Mesendoderm (in vitro differentiated cells): ENCODE measurements at regions not wholly inside any gene's neighbourhood (a gene's known extent, or its start where the extent isn't known, plus 50 kb on each side); places are given as distances from the start of the nearest gene placed in this dataset.
"Not testable (repeated sequence)": the region's sequence is repeated elsewhere in the genome, so short reads cannot be mapped to it uniquely, and the experiment has no call there.

Experiments used
- DNase-seq: peaks from one replicate; pipeline ENCODE4 v3.0.0; 2013
- H2AK5ac ChIP-seq: 2 replicates; pipeline ENCODE4 v1.6.1; 2013; ENCODE audit warnings: low read length, inconsistent platforms
- H2BK120ac ChIP-seq: 2 replicates; pipeline ENCODE4 v1.6.1; 2013; ENCODE audit warnings: low read depth, mild to moderate bottlenecking, low read length, moderate library complexity, mixed read lengths
- H2BK15ac ChIP-seq: replicated peaks from 2 replicates; pipeline ENCODE4 v1.6.1; 2013; ENCODE audit warnings: low read depth, mild to moderate bottlenecking, moderate library complexity
- H2BK5ac ChIP-seq: 2 replicates; pipeline ENCODE4 v1.6.1; 2013; ENCODE audit warnings: low read length, inconsistent platforms
- H3K18ac ChIP-seq: 2 replicates; pipeline ENCODE4 v1.6.1; 2013; ENCODE audit warnings: mild to moderate bottlenecking, low read length, mixed read lengths
- H3K23ac ChIP-seq: one replicate; pipeline ENCODE4 v1.6.1; 2013; ENCODE audit warnings: low read length
- H3K27ac ChIP-seq: 2 replicates; pipeline ENCODE4 v1.5.1; 2013; ENCODE audit warnings: low read depth, mild to moderate bottlenecking, inconsistent platforms, low read length, moderate library complexity
- H3K27me3 ChIP-seq: 2 replicates; pipeline ENCODE4 v1.6.1; 2013; ENCODE audit warnings: low read length, control low read depth, mild to moderate bottlenecking, inconsistent platforms; ENCODE audit not compliant: insufficient read depth, poor library complexity
- H3K36me3 ChIP-seq: 2 replicates; pipeline ENCODE4 v1.6.1; 2013; ENCODE audit warnings: low read length, inconsistent platforms; ENCODE audit not compliant: control insufficient read depth, insufficient read depth
- H3K4ac ChIP-seq: one replicate; pipeline ENCODE4 v1.6.1; 2013; ENCODE audit warnings: low read depth, mild to moderate bottlenecking, low read length, moderate library complexity
- H3K4me1 ChIP-seq: 2 replicates; pipeline ENCODE4 v1.6.1; 2013; ENCODE audit warnings: low read depth, low read length, inconsistent platforms; ENCODE audit not compliant: control insufficient read depth
- H3K4me2 ChIP-seq: 2 replicates; pipeline ENCODE4 v1.6.1; 2013; ENCODE audit warnings: low read length
- H3K4me3 ChIP-seq: 2 replicates; pipeline ENCODE4 v1.5.1; 2013; ENCODE audit warnings: mild to moderate bottlenecking, low read length
- H3K56ac ChIP-seq: one replicate; pipeline ENCODE4 v1.6.1; 2013; ENCODE audit warnings: low read length
- H3K79me1 ChIP-seq: 2 replicates; pipeline ENCODE4 v1.6.1; 2013; ENCODE audit warnings: low read length, inconsistent platforms
- H3K79me2 ChIP-seq: 2 replicates; pipeline ENCODE4 v1.6.1; 2013; ENCODE audit warnings: mild to moderate bottlenecking, low read length; ENCODE audit not compliant: control insufficient read depth, insufficient read depth
- H3K9ac ChIP-seq: 2 replicates; pipeline ENCODE4 v1.6.1; 2013; ENCODE audit warnings: low read length, inconsistent platforms
- H4K5ac ChIP-seq: one replicate; pipeline ENCODE4 v1.6.1; 2013; ENCODE audit warnings: low read length
- H4K8ac ChIP-seq: one replicate; pipeline ENCODE4 v1.6.1; 2013; ENCODE audit warnings: low read depth, mild to moderate bottlenecking, control low read depth, low read length, moderate library complexity
- WGBS: extraction: QIAGEN DNeasy Blood & Tissue Kit; methylation state at CpG from one replicate; pipeline ENCODE4 v1.1.7; 2013; ENCODE audit warnings: low lambda C conversion rate, missing lambda C conversion rate; ENCODE audit not compliant: insufficient coverage; ENCODE audit errors: extremely low coverage; 5-methylcytosine and 5-hydroxymethylcytosine counted together

DNA sequence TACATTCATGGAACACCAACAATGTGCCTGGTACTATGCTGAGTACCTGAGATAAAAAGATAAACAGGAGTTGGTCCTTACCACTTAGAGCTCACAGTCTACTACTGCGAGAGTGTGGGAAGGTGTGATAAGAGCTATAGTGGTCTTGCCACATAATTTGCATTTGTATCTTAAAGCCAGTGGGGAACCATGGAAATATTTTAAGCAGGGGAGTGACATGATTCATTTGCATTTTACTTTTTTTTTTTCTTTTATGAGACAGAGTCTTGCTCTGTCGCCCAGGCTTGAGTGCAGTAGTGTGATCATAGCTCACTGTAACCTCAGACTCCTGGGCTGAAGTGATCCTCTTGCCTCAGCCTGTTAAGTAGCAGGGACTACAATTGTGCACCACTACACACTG, 53.6 kb downstream of the SRGAP2 start:
- WGBS, result no CpG with 5 or more reads among the region's 2 CpGs

DNA sequence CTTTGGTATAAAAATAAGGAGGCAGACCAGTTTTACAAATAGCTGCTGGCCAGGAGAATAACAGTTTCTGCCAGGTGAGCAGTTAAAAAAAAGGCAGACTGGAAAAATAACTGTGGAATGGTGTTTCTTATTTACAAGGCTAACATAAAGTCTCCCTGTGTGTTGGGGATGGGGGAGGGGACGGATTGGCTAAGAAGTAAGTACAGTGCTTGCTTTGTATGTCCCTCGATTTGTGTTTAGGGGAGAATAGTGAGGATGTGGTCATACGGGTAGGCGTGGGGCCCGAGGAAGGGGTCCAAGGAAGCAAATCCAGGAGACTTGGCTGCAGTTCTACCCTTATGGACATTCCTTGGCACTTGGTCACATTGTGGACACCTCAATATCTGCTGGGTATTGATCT, 58.1 kb downstream of the SRGAP2 start:
- H3K23ac ChIP-seq, result not testable (repeated sequence)

More for the DNA sequence above, 53.6 kb downstream of the SRGAP2 start:
- H3K9ac ChIP-seq, H2BK15ac ChIP-seq, H3K56ac ChIP-seq, H3K79me1 ChIP-seq, H4K5ac ChIP-seq, H3K4me2 ChIP-seq, H3K18ac ChIP-seq, H3K27me3 ChIP-seq, H3K36me3 ChIP-seq, H3K23ac ChIP-seq, H3K4me1 ChIP-seq, DNase-seq, H2BK120ac ChIP-seq, H2AK5ac ChIP-seq, H3K4me3 ChIP-seq, H3K4ac ChIP-seq, H3K27ac ChIP-seq, H3K79me2 ChIP-seq, H4K8ac ChIP-seq, H2BK5ac ChIP-seq: not testable (repeated sequence)

DNA sequence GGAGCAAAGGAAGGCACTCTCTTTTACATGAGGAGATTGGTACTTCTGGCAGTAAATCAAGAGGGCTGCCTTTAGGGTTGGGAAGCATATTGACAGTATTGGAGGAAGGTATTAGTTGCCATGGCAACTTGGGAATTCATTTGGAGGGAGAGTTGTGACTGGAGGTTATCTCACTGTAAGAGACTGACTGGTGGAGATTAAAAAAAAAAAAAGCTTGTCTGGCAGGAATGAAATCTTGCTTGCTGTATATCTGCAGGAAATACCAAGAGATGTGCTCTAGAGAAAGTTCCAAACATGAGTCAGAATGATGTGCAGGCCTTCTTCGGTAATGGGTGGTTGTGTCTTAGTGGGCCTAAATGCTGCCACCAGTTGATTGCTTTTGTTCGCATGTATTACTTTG, 59.1 kb downstream of the SRGAP2 start:
- H2BK5ac ChIP-seq, H3K56ac ChIP-seq, H3K9ac ChIP-seq, H4K8ac ChIP-seq, DNase-seq, H3K4me3 ChIP-seq, H2BK15ac ChIP-seq, H3K4ac ChIP-seq, H3K79me1 ChIP-seq, H4K5ac ChIP-seq, H3K27ac ChIP-seq, H2BK120ac ChIP-seq, H3K23ac ChIP-seq, H3K27me3 ChIP-seq, H2AK5ac ChIP-seq, H3K18ac ChIP-seq, H3K4me1 ChIP-seq, H3K79me2 ChIP-seq, H3K4me2 ChIP-seq, H3K36me3 ChIP-seq: not testable (repeated sequence)
- WGBS, result no CpG with 5 or more reads among the region's 2 CpGs

More for the DNA sequence above, 58.1 kb downstream of the SRGAP2 start:
- H2AK5ac ChIP-seq, H2BK5ac ChIP-seq, H2BK15ac ChIP-seq, H3K4ac ChIP-seq, H3K79me1 ChIP-seq, H3K9ac ChIP-seq, H3K27me3 ChIP-seq, H3K27ac ChIP-seq, H3K36me3 ChIP-seq, H4K5ac ChIP-seq, H3K4me1 ChIP-seq, H3K56ac ChIP-seq, H4K8ac ChIP-seq, DNase-seq, H3K18ac ChIP-seq, H3K4me2 ChIP-seq, H3K4me3 ChIP-seq, H3K79me2 ChIP-seq, H2BK120ac ChIP-seq: not testable (repeated sequence)
- WGBS, result no CpG with 5 or more reads among the region's 5 CpGs

DNA sequence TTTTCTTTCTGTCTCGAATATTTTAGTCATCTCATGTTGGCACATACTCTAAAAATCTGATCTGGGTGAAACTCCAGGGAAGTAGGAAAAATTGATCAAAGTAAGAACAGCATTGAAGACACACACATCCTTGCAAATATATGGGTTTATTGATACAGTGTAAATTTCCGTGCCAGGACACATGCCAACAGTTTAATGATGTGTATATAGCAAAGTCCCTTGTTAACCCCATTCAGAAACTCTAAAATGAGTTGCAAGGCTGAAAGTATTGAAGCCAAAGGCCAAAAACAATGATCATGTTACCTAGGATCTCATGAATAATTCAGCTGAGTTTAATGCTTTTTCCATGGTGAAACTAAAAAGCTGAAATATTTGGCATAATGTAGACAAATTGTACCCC, 61.6 kb downstream of the SRGAP2 start:
- H3K4me1 ChIP-seq, H3K36me3 ChIP-seq, H2AK5ac ChIP-seq, H3K79me2 ChIP-seq, H3K27ac ChIP-seq, H2BK15ac ChIP-seq, H4K5ac ChIP-seq, H3K56ac ChIP-seq, H2BK5ac ChIP-seq, H2BK120ac ChIP-seq, H3K4ac ChIP-seq, H3K18ac ChIP-seq, DNase-seq, H3K27me3 ChIP-seq, H4K8ac ChIP-seq, H3K4me2 ChIP-seq, H3K79me1 ChIP-seq, H3K9ac ChIP-seq, H3K4me3 ChIP-seq, H3K23ac ChIP-seq: not testable (repeated sequence)
- no CpG with 5 or more reads among the region's 2 CpGs for WGBS

DNA sequence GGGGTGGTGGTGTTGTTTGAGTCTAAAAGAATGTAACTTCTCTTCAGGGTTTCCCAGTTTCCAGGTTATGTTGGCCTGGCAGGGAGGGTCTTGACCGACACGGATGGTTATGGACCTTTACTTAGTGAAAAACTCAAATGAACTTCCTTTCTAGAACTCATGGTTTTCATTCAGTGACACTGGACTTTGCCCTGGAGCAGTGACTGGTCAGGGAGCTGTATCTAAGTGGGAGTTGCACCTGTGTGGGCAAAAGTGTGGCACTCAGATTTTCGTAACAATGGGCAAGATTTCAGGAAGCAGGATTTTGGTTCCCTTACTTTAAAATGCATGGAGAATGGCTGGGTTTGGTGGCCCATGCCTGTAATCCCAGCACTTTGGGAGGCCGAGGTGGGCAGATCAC, 67.8 kb downstream of the SRGAP2 start:
- H3K56ac ChIP-seq, H3K27me3 ChIP-seq, H3K79me2 ChIP-seq, H3K4me1 ChIP-seq, H3K18ac ChIP-seq, H3K9ac ChIP-seq, H3K27ac ChIP-seq, H3K4ac ChIP-seq, DNase-seq, H3K79me1 ChIP-seq, H4K8ac ChIP-seq, H3K23ac ChIP-seq, H4K5ac ChIP-seq, H3K4me2 ChIP-seq, H2AK5ac ChIP-seq, H2BK5ac ChIP-seq, H3K36me3 ChIP-seq, H2BK15ac ChIP-seq, H2BK120ac ChIP-seq, H3K4me3 ChIP-seq: not testable (repeated sequence)
- no CpG with 5 or more reads among the region's 4 CpGs for WGBS

DNA sequence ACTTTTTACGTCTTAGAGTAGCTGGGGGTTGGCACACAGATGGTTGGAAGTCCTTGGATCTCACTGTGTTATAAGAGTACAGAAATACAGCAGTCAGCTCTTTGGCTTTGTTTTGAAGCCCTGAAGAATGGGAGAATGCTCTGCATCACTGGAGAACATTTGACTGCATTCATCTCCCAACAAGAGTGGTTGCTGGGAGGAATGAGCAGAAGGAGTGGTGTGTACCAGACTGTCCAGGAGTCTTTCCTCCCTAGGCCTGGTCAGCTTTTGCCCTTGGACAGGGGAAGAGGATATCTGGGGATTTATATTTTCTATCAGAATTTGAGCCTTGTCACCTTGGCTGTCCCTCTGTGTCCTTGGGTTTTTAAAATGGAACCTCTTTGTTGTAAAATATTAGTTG, 69.8 kb downstream of the SRGAP2 start:
- not testable (repeated sequence) for H3K27me3 ChIP-seq, H3K56ac ChIP-seq, H3K4me1 ChIP-seq, H3K4me3 ChIP-seq, H2BK120ac ChIP-seq, H3K4ac ChIP-seq, H3K9ac ChIP-seq, H3K18ac ChIP-seq, H3K4me2 ChIP-seq, H2AK5ac ChIP-seq, H3K79me1 ChIP-seq, H3K36me3 ChIP-seq, DNase-seq, H2BK15ac ChIP-seq, H4K5ac ChIP-seq, H2BK5ac ChIP-seq, H4K8ac ChIP-seq, H3K27ac ChIP-seq, H3K79me2 ChIP-seq, H3K23ac ChIP-seq
- no CpG with 5 or more reads among the region's 1 CpG for WGBS
